ENCODE measurements at regions not wholly inside any gene's neighbourhood (a gene's known extent, or its start where the extent isn't known, plus 50 kb on each side); places are given as distances from the start of the nearest gene placed in this dataset.

DNA sequence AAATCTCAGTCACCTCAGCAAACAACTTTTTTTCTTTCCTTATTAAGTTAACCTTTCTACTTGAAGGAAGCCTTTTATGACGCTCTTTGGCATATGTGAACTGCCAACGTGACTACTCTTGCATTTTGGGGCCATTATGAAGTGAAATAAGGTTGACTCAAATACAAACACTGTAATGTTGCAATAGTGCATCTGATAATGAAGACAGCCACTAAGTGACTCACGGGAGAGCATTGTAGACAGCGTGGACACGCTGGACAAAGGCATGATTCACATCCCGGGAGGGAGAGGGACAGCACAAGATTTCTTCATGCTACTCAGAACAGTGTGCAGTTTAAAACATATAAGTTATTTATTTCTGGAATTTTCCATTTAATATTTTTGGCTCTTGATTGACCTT, 560.8 kb downstream of the ETS1 start:
- Histone ChIP-seq H3K4me3 (ENCODE audit: low read depth, low read length) (no peak overlapping the region), H3K27me3 (ENCODE audit: control insufficient read depth, insufficient read depth, low read length) (no peaks in the 10 kb centered on the region), H3K36me3 (ENCODE audit: control insufficient read depth, insufficient read depth, low read length) (no peaks in the 10 kb centered on the region)
- TF ChIP-seq CTCF (IDR thresholded peaks at IDR 0.05; ENCODE audit: insufficient read depth, low read length, severe bottlenecking), result no peak
- FAIRE-seq, result peak; percentile 91
- peak; percentile 100 for DNase-seq (ENCODE audit: low read depth)

GRCh38 chr11:128022761-128023160, 564.6 kb downstream of the ETS1 start:
- FAIRE-seq (no peak), DNase-seq (ENCODE audit: low read depth) (no peak)
- TF ChIP-seq CTCF (IDR thresholded peaks at IDR 0.05; ENCODE audit: insufficient read depth, low read length, severe bottlenecking), result no peak
- Histone ChIP-seq H3K27me3 (ENCODE audit: control insufficient read depth, insufficient read depth, low read length) (no peaks in the 10 kb centered on the region), H3K4me3 (ENCODE audit: low read depth, low read length) (no peak overlapping the region), H3K36me3 (ENCODE audit: control insufficient read depth, insufficient read depth, low read length) (no peaks in the 10 kb centered on the region)

DNA sequence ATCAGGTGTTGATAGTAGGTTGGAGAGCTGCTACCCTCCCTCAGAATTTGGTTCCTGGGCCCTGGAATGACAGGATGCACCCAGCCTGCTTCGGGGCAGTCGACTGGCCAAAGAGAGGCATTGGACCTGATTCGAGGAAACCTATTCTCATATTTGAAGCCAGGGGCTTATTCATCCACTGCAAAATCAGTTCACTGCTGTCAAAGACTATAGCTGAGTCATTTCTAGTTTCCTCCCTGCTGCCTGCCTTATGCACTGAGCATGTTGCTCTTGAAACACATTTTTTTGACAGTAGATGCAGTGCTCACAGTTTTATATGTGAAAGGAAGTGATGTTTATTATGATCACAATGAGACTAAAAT, 565.4 kb downstream of the ETS1 start:
- DNase-seq (ENCODE audit: low read depth) (peak; percentile 78), FAIRE-seq (no peak)
- no peak overlapping the region for H3K4me3 ChIP-seq (ENCODE audit: low read depth, low read length)
- TF ChIP-seq CTCF (IDR thresholded peaks at IDR 0.05; ENCODE audit: insufficient read depth, low read length, severe bottlenecking), result no peak
- H3K27me3 ChIP-seq (ENCODE audit: control insufficient read depth, insufficient read depth, low read length), result no peaks in the 10 kb centered on the region
- H3K36me3 ChIP-seq (ENCODE audit: control insufficient read depth, insufficient read depth, low read length), result no peaks in the 10 kb centered on the region

DNA sequence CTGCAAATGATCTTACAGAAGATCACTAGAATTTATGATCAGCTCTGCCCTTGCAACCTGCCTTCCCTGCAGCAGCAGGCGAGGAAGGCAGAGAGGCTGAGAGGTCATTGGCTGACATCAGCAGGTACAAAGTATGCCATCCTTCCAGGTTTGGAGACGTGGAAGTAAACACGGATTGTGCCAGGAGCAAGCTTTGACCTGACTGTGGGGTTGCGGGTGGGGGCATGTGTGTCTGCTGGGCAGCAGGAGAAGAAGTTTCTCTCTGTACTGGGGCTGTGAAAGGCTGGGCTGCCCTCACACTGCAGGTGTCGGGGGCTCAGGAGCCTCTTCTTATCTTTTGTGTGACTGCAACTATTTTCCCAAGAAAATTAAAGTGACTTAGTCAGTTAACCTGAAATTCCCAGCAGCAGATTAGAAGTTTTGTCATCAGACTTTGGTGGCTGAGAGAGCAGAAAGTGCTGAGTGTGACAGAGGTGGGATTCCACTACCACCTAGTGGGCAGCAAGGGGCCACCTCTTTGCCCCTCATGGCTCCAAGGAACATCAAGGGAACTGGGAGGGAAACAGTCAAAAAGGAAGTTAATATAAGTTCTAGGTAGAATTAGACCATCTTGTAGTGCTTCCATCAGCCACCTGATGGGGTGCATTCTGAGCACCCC, 565.9 kb downstream of the ETS1 start:
- DNase-seq (ENCODE audit: low read depth) (peak; percentile 53), FAIRE-seq (no peak)
- Histone ChIP-seq H3K27me3 (ENCODE audit: control insufficient read depth, insufficient read depth, low read length) (no peaks in the 10 kb centered on the region), H3K36me3 (ENCODE audit: control insufficient read depth, insufficient read depth, low read length) (no peaks in the 10 kb centered on the region), H3K4me3 (ENCODE audit: low read depth, low read length) (no peak overlapping the region)
- TF ChIP-seq CTCF (IDR thresholded peaks at IDR 0.05; ENCODE audit: insufficient read depth, low read length, severe bottlenecking), result peak; percentile 25

- DNase-seq (ENCODE audit: low read depth) (peak; percentile 23), FAIRE-seq (no peak)
- Histone ChIP-seq H3K4me3 (ENCODE audit: low read depth, low read length) (no peak overlapping the region), H3K27me3 (ENCODE audit: control insufficient read depth, insufficient read depth, low read length) (no peaks in the 10 kb centered on the region), H3K36me3 (ENCODE audit: control insufficient read depth, insufficient read depth, low read length) (no peaks in the 10 kb centered on the region)
- no peak for TF ChIP-seq CTCF (IDR thresholded peaks at IDR 0.05; ENCODE audit: insufficient read depth, low read length, severe bottlenecking)
These were observed 568.7 kb downstream of the ETS1 start for GRCh38 chr11:128018692-128019091.

DNA sequence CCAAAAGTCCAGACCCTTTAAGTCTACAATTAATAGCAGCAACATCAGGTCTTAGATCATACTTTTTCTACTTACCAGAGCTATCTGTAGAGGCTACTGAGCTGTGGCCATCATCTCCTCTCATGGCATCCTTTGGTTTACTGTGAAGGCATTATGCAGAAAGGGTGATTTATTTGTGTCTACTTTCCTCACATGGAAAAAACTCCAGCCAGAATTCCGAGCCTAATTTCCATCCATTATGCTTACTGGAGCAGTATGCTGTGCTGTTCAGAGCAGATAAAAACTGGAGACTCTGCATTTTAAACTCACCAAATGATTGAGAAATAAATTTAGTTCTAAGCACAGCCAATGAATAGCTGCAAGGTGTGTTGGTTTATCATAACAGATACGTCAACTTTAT, 581.8 kb downstream of the ETS1 start:
- Histone ChIP-seq H3K27me3 (ENCODE audit: control insufficient read depth, insufficient read depth, low read length) (no peaks in the 10 kb centered on the region), H3K4me3 (ENCODE audit: low read depth, low read length) (no peak overlapping the region), H3K36me3 (ENCODE audit: control insufficient read depth, insufficient read depth, low read length) (no peaks in the 10 kb centered on the region)
- DNase-seq (ENCODE audit: low read depth) (no peak), FAIRE-seq (no peak)
- no peak for TF ChIP-seq CTCF (IDR thresholded peaks at IDR 0.05; ENCODE audit: insufficient read depth, low read length, severe bottlenecking)

Measured in bronchial epithelial cell (primary cell).